G401 (cell line): ENCODE measurements at regions not wholly inside any gene's neighbourhood (a gene's known extent, or its start where the extent isn't known, plus 50 kb on each side); places are given as distances from the start of the nearest gene placed in this dataset.

Experiments used
- DNase-seq: peaks from one replicate; pipeline ENCODE4 v3.0.0-alpha.2; 2015; ENCODE audit warnings: low spot score
- in situ Hi-C: cut with HindIII; loops from 2 replicates; pipeline ENCODE4 v1.10.0; 2016; ENCODE audit warnings: low sequenced_read_pairs, mixed read lengths

DNA sequence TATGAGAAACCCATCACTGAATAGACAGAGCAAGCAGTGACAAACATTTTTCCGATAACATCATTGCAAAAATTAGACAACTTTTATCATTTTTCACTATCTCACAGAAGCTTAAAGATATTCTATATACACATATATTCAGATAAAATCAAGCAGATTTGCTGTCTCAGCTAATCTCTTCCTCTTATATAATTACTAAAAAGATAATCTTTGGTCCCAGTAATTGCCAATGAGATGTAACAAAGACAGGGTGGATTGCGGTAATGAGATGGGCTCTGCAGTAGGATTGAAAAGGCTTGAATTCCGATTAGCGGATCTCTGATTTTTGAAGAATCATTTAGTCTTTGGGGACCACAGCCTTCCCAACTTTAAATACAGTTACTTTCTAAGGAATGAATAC is 63.5 kb downstream of the SYT4 start:
- in situ Hi-C loops, result no loop called here
- DNase-seq, result no peak

DNA sequence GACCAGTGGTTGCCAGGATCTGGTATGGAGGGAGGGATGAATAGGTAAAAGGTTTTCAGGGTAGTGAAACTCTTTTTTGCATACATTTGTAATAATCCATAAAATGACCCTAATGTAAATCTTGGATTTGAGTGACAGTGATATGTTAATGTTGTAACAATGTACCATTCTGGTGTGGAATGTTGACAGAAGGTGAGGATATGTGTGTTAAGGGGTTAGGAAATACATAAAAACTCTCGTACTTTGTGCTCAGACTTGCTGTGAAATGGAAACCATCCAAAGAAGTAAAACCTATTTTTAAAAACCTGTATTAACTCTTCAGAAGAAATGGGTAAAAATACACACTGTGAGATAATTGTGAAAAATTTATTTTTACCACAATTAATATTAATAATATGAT is 66.2 kb downstream of the SYT4 start:
- DNase-seq, result no peak
- in situ Hi-C loops, result no loop called here

- in situ Hi-C loops, result no loop called here
- DNase-seq, result no peak
These were observed 79.9 kb upstream of the RIT2 start for GRCh38 chr18:43195421-43195820.

- in situ Hi-C loops, result no loop called here
- DNase-seq, result peak; percentile 89
These were observed 77.9 kb upstream of the RIT2 start for GRCh38 chr18:43193336-43193735.

- in situ Hi-C loops, result no loop called here
- DNase-seq, result no peak
These were observed 76.9 kb upstream of the RIT2 start for GRCh38 chr18:43192408-43192807.

DNA sequence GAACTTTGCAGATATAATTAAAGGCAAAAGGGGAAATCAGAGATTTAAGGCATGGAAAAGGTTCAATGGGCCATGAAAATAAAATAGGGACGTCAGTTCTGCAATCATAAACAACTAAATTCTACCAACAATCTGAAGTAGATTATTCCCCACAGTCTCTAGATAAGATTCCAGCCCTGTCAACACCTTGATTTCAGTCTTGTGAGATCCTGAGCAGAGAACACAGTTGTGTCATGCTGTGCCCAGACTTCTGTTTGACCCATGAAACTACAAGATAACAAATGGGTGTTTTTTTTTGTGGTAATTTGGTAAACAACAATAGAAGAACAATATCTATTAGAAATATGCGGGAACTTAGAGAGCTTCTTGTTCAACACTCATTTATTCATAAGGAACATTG is 66.2 kb upstream of the RIT2 start:
- DNase-seq, result no peak
- in situ Hi-C loops, result no loop called here

- peak; percentile 75 for DNase-seq
- in situ Hi-C loops, result no loop called here
These were observed 65.3 kb upstream of the RIT2 start for GRCh38 chr18:43180814-43181213.

GRCh38 chr18:43175257-43175656 is 59.8 kb upstream of the RIT2 start:
- in situ Hi-C loops, result no loop called here
- DNase-seq, result no peak

GRCh38 chr18:43170586-43170985 is 55.1 kb upstream of the RIT2 start:
- no peak for DNase-seq
- in situ Hi-C loops, result no loop called here
